IMR-90 (cell line): ENCODE measurements at regions not wholly inside any gene's neighbourhood (a gene's known extent, or its start where the extent isn't known, plus 50 kb on each side); places are given as distances from the start of the nearest gene placed in this dataset.
A peak's percentile ranks its signal among the peaks of the same experiment; 100 is the strongest.

Source experiments
- ATAC-seq: fragments of 200-7000 bp; cut with Tn5 transposase; 2 replicates; pipeline ENCODE4 v1.9.1; 2020; ENCODE audit warnings: low read depth, mild to moderate bottlenecking, moderate library complexity
- BruUV-seq: library from RNA; stranded (reverse); fragments of 400-500 nt; replicated peaks from 2 replicates; lab custom pipeline; 2021; lab: Mats Ljungman, UMichigan
- CTCF ChIA-PET: fragments of 300-600 bp; formaldehyde crosslinking; extraction: SDS; loops from one replicate; lab custom pipeline; 2021; ENCODE audit warnings: antibody characterized with exemption; lab: Yijun Ruan, JAX
- POLR2A ChIA-PET: fragments of 300-600 bp; sonication (Branson Sonifier 250); formaldehyde crosslinking; loops from one replicate; lab custom pipeline; 2022; ENCODE audit warnings: antibody characterized with exemption; ENCODE audit not compliant: unreplicated experiment; lab: Charles Lee
- DNase-seq: peaks from one replicate; pipeline ENCODE4 v3.0.0; 2013
- H2AFZ ChIP-seq: replicated peaks from 2 replicates; pipeline ENCODE3; 2013; ENCODE audit warnings: low read length, mild to moderate bottlenecking; ENCODE audit not compliant: poor library complexity
- H2AK5ac ChIP-seq: 2 replicates; pipeline ENCODE4 v1.6.1; 2013; ENCODE audit warnings: low read depth, low read length, inconsistent platforms
- H2AK9ac ChIP-seq: replicated peaks from 2 replicates; pipeline ENCODE3; 2013; ENCODE audit warnings: mild to moderate bottlenecking, low read depth, low read length, moderate library complexity; ENCODE audit not compliant: poor library complexity
- H2BK120ac ChIP-seq: 2 replicates; pipeline ENCODE4 v1.6.1; 2013; ENCODE audit warnings: low read depth, low read length, inconsistent platforms
- H2BK15ac ChIP-seq: 3 replicates; pipeline ENCODE4 v1.6.1; 2013; ENCODE audit warnings: low read depth, low read length, inconsistent platforms
- H2BK20ac ChIP-seq: 2 replicates; pipeline ENCODE4 v1.6.1; 2013; ENCODE audit warnings: low read depth, mild to moderate bottlenecking, inconsistent platforms, low read length, moderate library complexity
- H2BK5ac ChIP-seq: 2 replicates; pipeline ENCODE4 v1.6.1; 2013; ENCODE audit warnings: mild to moderate bottlenecking, low read depth, low read length, inconsistent platforms; ENCODE audit not compliant: poor library complexity, severe bottlenecking
- H3K14ac ChIP-seq: replicated peaks from 2 replicates; pipeline ENCODE4 v1.6.1; 2013; ENCODE audit warnings: low read depth, low read length, inconsistent platforms
- H3K18ac ChIP-seq: 2 replicates; pipeline ENCODE4 v1.6.1; 2013; ENCODE audit warnings: low read depth, low read length, control low read depth
- H3K23ac ChIP-seq: 2 replicates; pipeline ENCODE4 v1.6.1; 2013; ENCODE audit warnings: low read depth, low read length, inconsistent platforms
- H3K27ac ChIP-seq: 2 replicates; pipeline ENCODE4 v1.5.1; 2013; ENCODE audit warnings: mild to moderate bottlenecking, control low read depth, low read length; ENCODE audit not compliant: insufficient read depth
- H3K27me3 ChIP-seq: 2 replicates; pipeline ENCODE4 v1.6.1; 2013; ENCODE audit warnings: low read length; ENCODE audit not compliant: control insufficient read depth, insufficient read depth
- H3K36me3 ChIP-seq: 2 replicates; pipeline ENCODE4 v1.6.1; 2013; ENCODE audit warnings: low read length, mixed read lengths; ENCODE audit not compliant: control insufficient read depth, insufficient read depth
- H3K4ac ChIP-seq: 2 replicates; pipeline ENCODE4 v1.6.1; 2013; ENCODE audit warnings: low read depth, low read length, inconsistent platforms
- H3K4me1 ChIP-seq: 2 replicates; pipeline ENCODE4 v1.6.1; 2013; ENCODE audit warnings: low read length, mixed read lengths; ENCODE audit not compliant: control insufficient read depth, insufficient read depth
- H3K4me2 ChIP-seq: 2 replicates; pipeline ENCODE4 v1.6.1; 2013; ENCODE audit warnings: low read depth, mild to moderate bottlenecking, control low read depth, low read length, moderate library complexity
- H3K4me3 ChIP-seq: 2 replicates; pipeline ENCODE4 v1.5.1; 2013; ENCODE audit warnings: low read depth, mild to moderate bottlenecking, control low read depth, low read length, moderate library complexity; ENCODE audit not compliant: insufficient read depth
- H3K56ac ChIP-seq: 2 replicates; pipeline ENCODE4 v1.6.1; 2013; ENCODE audit warnings: low read length, inconsistent platforms; ENCODE audit not compliant: insufficient read depth; ENCODE audit errors: extremely low read depth
- H3K79me1 ChIP-seq, 2 experiments: 2 replicates each; pipeline ENCODE4 v1.6.1; 2013; ENCODE audit warnings: low read length in 2 of 2, inconsistent platforms in 1 of 2, low read depth in 1 of 2
- H3K9ac ChIP-seq: 2 replicates; pipeline ENCODE4 v1.6.1; 2013; ENCODE audit warnings: low read depth, low read length, control low read depth
- H3K9me1 ChIP-seq: 2 replicates; pipeline ENCODE4 v1.6.1; 2013; ENCODE audit warnings: low read length, inconsistent platforms; ENCODE audit not compliant: insufficient read depth
- H3K9me3 ChIP-seq: 2 replicates; pipeline ENCODE4 v1.6.1; 2013; ENCODE audit warnings: low read length; ENCODE audit not compliant: control insufficient read depth, insufficient read depth
- H4K20me1 ChIP-seq: 2 replicates; pipeline ENCODE4 v1.6.1; 2013; ENCODE audit warnings: low read length, inconsistent platforms; ENCODE audit not compliant: insufficient read depth
- H4K5ac ChIP-seq: 2 replicates; pipeline ENCODE4 v1.6.1; 2013; ENCODE audit warnings: mild to moderate bottlenecking, low read depth, low read length, control low read depth
- H4K8ac ChIP-seq, 2 experiments: 2 replicates each; pipeline ENCODE4 v1.6.1; 2013; ENCODE audit warnings: low read depth in 2 of 2, low read length in 2 of 2, control low read depth in 1 of 2, inconsistent platforms in 1 of 2
- H4K91ac ChIP-seq: 2 replicates; pipeline ENCODE4 v1.6.1; 2013; ENCODE audit warnings: low read depth, low read length, inconsistent platforms; ENCODE audit not compliant: insufficient read depth
- CHD1 ChIP-seq: IDR thresholded peaks from 2 replicates; pipeline ENCODE4 v1.6.1; 2012; ENCODE audit warnings: low read depth, low read length, improper control_type of control experiment
- CTCF ChIP-seq: conservative IDR thresholded peaks from 2 replicates; pipeline ENCODE4 v1.5.1; 2012; ENCODE audit warnings: mild to moderate bottlenecking, low read depth, low read length, improper control_type of control experiment
- MAFK ChIP-seq: IDR thresholded peaks from 2 replicates; pipeline ENCODE4 v1.6.1; 2012; ENCODE audit warnings: low read depth, low read length, improper control_type of control experiment
- POLR2A ChIP-seq: IDR thresholded peaks from 2 replicates; pipeline ENCODE4 v1.6.1; 2012; ENCODE audit warnings: mild to moderate bottlenecking, low read depth, low read length
- RAD21 ChIP-seq: IDR thresholded peaks from 2 replicates; pipeline ENCODE4 v1.6.1; 2012; ENCODE audit warnings: low read length, improper control_type of control experiment
- RCOR1 ChIP-seq: IDR thresholded peaks from 2 replicates; pipeline ENCODE4 v1.6.1; 2012; ENCODE audit warnings: mild to moderate bottlenecking, low read length, improper control_type of control experiment; ENCODE audit not compliant: insufficient replicate concordance
- RFX5 ChIP-seq: IDR thresholded peaks from 2 replicates; pipeline ENCODE4 v1.8.0; 2012; ENCODE audit warnings: low read depth, mild to moderate bottlenecking, low read length, moderate library complexity
- SMC3 ChIP-seq: fragments of 150-350 bp; IDR thresholded peaks from 2 replicates; pipeline ENCODE4 v1.6.1; 2016; ENCODE audit warnings: low read depth, mild to moderate bottlenecking, antibody characterized with exemption, low read length, moderate library complexity
- USF2 ChIP-seq: fragments of 150-350 bp; IDR thresholded peaks from 2 replicates; pipeline ENCODE4 v1.6.1; 2017; ENCODE audit warnings: mild to moderate bottlenecking, antibody characterized with exemption, low read length, low read depth
- WGBS, 2 experiments: methylation state at CpG; one replicate each; pipeline versions ENCODE4 v1.1.5 to v1.1.7; 2013; ENCODE audit warnings: missing lambda C conversion rate in 2 of 2; ENCODE audit not compliant: insufficient read length in 1 of 2; ENCODE audit errors: extremely low coverage in 2 of 2; 5-methylcytosine and 5-hydroxymethylcytosine counted together
- dilution Hi-C: fragments of 300-500 bp; cut with HindIII; formaldehyde crosslinking; loops from one replicate; pipeline ENCODE4 v1.14.3; 2018; ENCODE audit warnings: low sequenced_read_pairs; ENCODE audit not compliant: unreplicated experiment
- in situ Hi-C: fragments of 300-500 bp; cut with MboI; formaldehyde crosslinking; loops from 3 replicates; pipeline ENCODE4 v1.14.3; 2019; ENCODE audit warnings: low sequenced_read_pairs, inconsistent platforms, mixed read lengths
- intact Hi-C: fragments of 100-400 bp; cut with micrococcal nuclease; formaldehyde crosslinking; loops from 2 replicates; pipeline ENCODE4 v1.10.0; 2022

- Histone ChIP-seq H3K14ac (no peak overlapping the region), H2BK15ac (no peak overlapping the region), H2AK5ac (peak overlapping the region; percentile 16), H3K27ac (no peak overlapping the region), H3K4me3 (no peak overlapping the region), H2BK120ac (no peak overlapping the region), H2BK20ac (no peak overlapping the region), H3K79me1 (no peaks in the 10 kb centered on the region), H4K5ac (no peak overlapping the region), H2AFZ (no peak overlapping the region), H3K18ac (peak overlapping the region; percentile 21; the same call in 1 of the 2 replicates), H3K9me1 (peaks cover 3% of the 10 kb centered on the region; the same call in 1 of the 2 replicates), H3K4ac (no peak overlapping the region), H3K9ac (no peak overlapping the region), H3K9me3 (no peaks in the 10 kb centered on the region), H3K4me1 (peaks cover 9% of the 10 kb centered on the region), H3K27me3 (no peaks in the 10 kb centered on the region), H3K23ac (no peak overlapping the region), H4K8ac (no peak overlapping the region), H2BK5ac (no peak overlapping the region), H3K36me3 (no peaks in the 10 kb centered on the region), H4K20me1 (no peaks in the 10 kb centered on the region), H3K4me2 (no peak overlapping the region), H3K56ac (no peak overlapping the region), H2AK9ac (no peak overlapping the region), H4K91ac (no peak overlapping the region)
- BruUV-seq = no TSS peak
- ATAC-seq (no peak), DNase-seq (no peak)
- in situ Hi-C loops (no loop called here), dilution Hi-C loops (no loop called here), intact Hi-C loops (loop anchor here (10.0 kb wide), 1 partner anchor 1783 kb away; no protein-coding TSS in a partner anchor)
- WGBS, 2 experiments = no CpG with 5 or more reads among the region's 1 CpG
- ChIA-PET POLR2A (no interaction called here), CTCF (no interaction called here)
- TF ChIP-seq CHD1 = no peak
- TF ChIP-seq RCOR1 = no peak
- TF ChIP-seq POLR2A = no peak
- no peak for TF ChIP-seq CTCF
- TF ChIP-seq RFX5 = no peak
- TF ChIP-seq USF2 = no peak
- TF ChIP-seq RAD21 = no peak
- TF ChIP-seq SMC3 = no peak
- no peak for TF ChIP-seq MAFK
Measured at GRCh38 chr18:61738042-61738441, 154.8 kb downstream of the RNF152 start.
